Activated T-cell treated with anti-CD3 and anti-CD28 coated beads, Interleukin-2, amount 50 U/mL, for 4 hours (primary cell): ENCODE measurements at regions not wholly inside any gene's neighbourhood (a gene's known extent, or its start where the extent isn't known, plus 50 kb on each side); places are given as distances from the start of the nearest gene placed in this dataset.

Source experiments
- ATAC-seq, 2 donors: fragments of 200-7000 bp; cut with Tn5 transposase; one replicate each; pipeline ENCODE4 v1.10.0; 2021
- DNase-seq: peaks from one replicate; pipeline ENCODE4 v3.0.0-alpha.2; 2020
- H3K27me3 Mint-ChIP-seq: one replicate; pipeline ENCODE4 v1.8.0; 2021; ENCODE audit warnings: low read depth, mixed read lengths
- H3K36me3 Mint-ChIP-seq: one replicate; pipeline ENCODE4 v1.8.0; 2022; ENCODE audit warnings: mixed read lengths; ENCODE audit not compliant: insufficient read depth
- H3K4me1 Mint-ChIP-seq: one replicate; pipeline ENCODE4 v1.8.0; 2021; ENCODE audit warnings: low read depth, mixed read lengths
- H3K4me3 Mint-ChIP-seq: one replicate; pipeline ENCODE4 v1.8.0; 2021; ENCODE audit warnings: mild to moderate bottlenecking, moderate library complexity, mixed read lengths
- H3K9me3 Mint-ChIP-seq: one replicate; pipeline ENCODE4 v1.8.0; 2021; ENCODE audit warnings: mixed read lengths

DNA sequence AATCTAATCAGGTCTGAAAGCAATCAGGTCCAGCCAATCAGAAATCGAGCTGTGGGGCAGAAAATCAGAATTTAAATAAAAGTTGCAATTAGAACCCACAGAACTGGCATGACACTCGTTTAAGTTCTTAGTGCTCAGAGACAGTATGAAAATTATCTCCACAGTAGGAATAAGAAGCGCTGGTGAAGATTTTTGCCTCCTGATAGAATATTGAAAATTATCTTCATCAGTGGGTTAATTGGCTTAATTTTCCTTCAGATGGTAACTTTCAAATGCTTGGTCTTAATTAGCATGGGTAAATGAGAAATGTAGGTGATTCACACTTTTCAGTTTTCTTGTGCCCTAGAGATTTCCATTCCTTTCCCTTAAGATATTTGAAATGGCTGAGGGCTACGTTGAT lies 109.1 kb upstream of the MDFIC2 start:
- Mint-ChIP-seq H3K27me3 (peaks cover 14% of the 10 kb centered on the region), H3K9me3 (peaks cover 4% of the 10 kb centered on the region), H3K4me1 (no peaks in the 10 kb centered on the region), H3K36me3 (no peaks in the 10 kb centered on the region), H3K4me3 (no peak overlapping the region)
- no peak for DNase-seq
- ATAC-seq: no peak

DNA sequence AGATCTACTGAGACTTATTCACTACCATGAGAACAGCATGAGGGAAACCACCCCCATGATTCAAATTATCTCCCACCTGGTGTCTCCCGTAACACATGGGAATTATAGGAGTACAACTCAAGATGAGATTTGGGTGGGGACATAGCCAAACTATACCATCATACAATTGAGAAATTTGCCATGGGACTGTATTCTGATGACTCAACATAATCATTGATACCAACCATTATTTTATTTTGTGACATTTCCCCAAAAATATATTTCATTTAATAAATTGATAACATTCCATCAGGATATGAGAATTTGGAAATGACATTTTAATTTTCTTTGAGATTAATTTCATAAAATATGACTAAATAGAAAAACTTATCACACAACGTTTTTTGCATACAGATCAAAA lies 96.6 kb upstream of the MDFIC2 start:
- no peak for ATAC-seq
- no peak for DNase-seq
- Mint-ChIP-seq H3K27me3 (no peaks in the 10 kb centered on the region), H3K4me3 (no peak overlapping the region), H3K9me3 (peaks cover 3% of the 10 kb centered on the region), H3K4me1 (no peaks in the 10 kb centered on the region), H3K36me3 (no peaks in the 10 kb centered on the region)

DNA sequence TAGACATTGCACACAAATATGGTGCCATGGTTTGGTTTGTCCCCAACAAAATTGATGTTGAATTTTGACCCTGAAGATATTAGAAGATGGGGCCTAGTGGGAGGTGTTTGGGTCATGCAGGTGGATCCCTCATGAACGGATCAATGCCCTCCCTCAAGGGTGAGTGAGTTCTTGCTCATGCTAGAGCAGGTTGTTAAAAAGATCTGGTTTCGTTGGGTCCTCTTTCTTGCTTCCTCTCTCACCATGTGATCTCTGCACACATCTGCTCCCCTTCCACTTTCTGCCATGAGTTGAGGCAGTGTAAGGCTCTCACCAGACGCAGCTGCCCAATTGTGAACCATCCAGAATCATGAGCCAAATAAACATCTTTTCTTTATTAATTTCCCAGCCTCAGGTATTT lies 87.8 kb upstream of the MDFIC2 start:
- H3K4me1 Mint-ChIP-seq: no peaks in the 10 kb centered on the region
- H3K4me3 Mint-ChIP-seq: no peak overlapping the region
- DNase-seq: no peak
- H3K9me3 Mint-ChIP-seq: no peaks in the 10 kb centered on the region
- no peaks in the 10 kb centered on the region for H3K36me3 Mint-ChIP-seq
- H3K27me3 Mint-ChIP-seq: no peaks in the 10 kb centered on the region
- ATAC-seq: no peak

DNA sequence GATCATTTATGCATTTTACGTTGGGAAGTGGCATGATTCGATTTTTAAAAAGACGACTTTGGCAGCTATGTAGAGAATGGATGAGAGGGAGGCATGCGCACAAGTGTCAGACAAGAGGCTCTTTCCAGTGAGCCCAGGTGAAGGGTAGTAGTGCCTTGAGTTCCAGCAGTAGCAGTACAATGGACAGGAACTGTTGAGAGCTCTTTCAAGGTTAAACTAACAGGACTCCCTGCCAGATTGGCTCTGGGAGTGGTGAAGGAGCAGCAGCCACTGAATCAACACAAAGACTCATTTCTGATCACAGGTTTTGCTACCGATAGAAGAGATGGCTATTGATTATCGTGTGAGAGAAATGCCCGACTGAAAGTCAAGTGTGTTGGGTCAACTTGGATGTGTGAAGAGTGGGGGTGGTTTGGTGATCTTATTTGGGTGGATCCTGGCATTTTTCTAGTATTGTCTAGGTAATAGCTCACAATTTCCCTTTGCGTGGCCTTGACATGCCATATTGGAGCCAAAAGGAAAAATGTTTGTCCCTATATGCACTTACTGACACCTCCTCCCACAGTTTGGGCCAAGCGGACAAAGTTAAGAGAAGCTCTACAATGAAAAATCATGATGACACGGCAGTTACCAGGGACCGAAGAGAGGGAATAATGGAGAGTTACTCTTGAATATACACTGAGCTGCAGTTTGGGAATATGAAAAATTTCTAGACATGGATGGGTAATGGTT lies 81.6 kb upstream of the MDFIC2 start:
- Mint-ChIP-seq H3K4me3 (no peak overlapping the region), H3K4me1 (no peaks in the 10 kb centered on the region), H3K9me3 (peaks cover 3% of the 10 kb centered on the region), H3K36me3 (no peaks in the 10 kb centered on the region), H3K27me3 (no peaks in the 10 kb centered on the region)
- ATAC-seq (no peak), DNase-seq (no peak)

DNA sequence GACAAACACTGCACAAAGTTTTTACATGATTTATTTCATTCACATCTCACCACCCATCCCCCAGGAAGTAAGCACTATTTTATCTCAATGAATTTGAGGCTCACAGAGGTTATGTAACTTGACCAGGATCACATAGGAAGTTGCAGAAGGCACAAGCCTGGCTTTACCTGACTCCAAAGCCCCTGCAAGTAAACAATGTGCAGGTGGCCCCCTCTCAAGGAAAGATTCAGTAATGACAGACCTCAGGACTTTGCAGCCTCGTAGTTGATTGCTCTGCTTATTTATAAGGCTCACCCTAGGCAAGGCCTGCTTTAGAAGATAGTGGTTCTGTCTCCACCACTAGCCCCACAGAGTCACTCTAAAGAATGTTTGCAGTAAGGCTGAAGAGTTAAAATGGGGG lies 79.8 kb upstream of the MDFIC2 start:
- H3K36me3 Mint-ChIP-seq: no peaks in the 10 kb centered on the region
- no peaks in the 10 kb centered on the region for H3K4me1 Mint-ChIP-seq
- no peak overlapping the region for H3K4me3 Mint-ChIP-seq
- peaks cover 3% of the 10 kb centered on the region for H3K9me3 Mint-ChIP-seq
- ATAC-seq (no peak), DNase-seq (no peak)
- no peaks in the 10 kb centered on the region for H3K27me3 Mint-ChIP-seq

DNA sequence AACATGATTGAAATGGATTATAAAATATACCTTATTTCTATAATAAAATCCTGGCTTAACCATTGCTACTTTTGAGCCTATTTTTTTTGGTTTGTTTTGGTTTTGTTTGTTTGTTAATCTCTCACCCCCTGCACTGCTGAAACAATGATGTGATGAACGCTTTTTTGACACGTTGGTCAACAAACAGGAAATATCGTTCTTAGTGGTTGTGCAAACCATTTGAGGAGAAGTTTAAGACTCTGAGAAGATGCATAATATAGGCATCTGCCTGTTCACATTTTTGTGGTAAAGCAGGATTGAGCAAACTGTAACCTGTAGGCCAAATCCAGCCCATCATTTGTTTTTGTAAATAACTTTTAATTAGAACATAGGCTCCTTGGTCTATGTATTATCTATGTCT lies 75.5 kb upstream of the MDFIC2 start:
- Mint-ChIP-seq H3K4me1 (no peaks in the 10 kb centered on the region), H3K36me3 (no peaks in the 10 kb centered on the region), H3K4me3 (no peak overlapping the region), H3K9me3 (peaks cover 3% of the 10 kb centered on the region), H3K27me3 (peaks cover 2% of the 10 kb centered on the region)
- DNase-seq (no peak), ATAC-seq (no peak)

DNA sequence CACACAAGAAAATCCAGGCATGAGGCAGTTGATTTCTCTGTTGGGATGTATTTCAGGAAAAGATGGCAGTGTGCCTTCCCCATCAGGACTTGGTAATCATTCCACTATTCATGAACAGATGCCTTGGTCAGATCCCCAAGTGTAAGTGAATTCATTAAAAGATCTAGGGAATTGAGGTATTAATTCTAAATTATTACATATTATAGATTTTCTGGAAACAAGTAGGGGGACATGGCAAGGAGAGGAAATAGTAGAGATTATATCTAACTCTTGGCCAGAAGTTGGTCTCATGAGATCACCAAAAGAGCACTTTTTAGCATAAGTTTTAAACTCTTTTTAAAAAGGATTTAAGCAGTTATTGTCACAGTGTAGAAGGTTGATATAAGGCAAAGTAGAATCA lies 74.4 kb upstream of the MDFIC2 start:
- H3K4me3 Mint-ChIP-seq: no peak overlapping the region
- peaks cover 2% of the 10 kb centered on the region for H3K27me3 Mint-ChIP-seq
- no peak for DNase-seq
- no peaks in the 10 kb centered on the region for H3K36me3 Mint-ChIP-seq
- no peaks in the 10 kb centered on the region for H3K4me1 Mint-ChIP-seq
- H3K9me3 Mint-ChIP-seq: peaks cover 3% of the 10 kb centered on the region
- no peak for ATAC-seq

DNA sequence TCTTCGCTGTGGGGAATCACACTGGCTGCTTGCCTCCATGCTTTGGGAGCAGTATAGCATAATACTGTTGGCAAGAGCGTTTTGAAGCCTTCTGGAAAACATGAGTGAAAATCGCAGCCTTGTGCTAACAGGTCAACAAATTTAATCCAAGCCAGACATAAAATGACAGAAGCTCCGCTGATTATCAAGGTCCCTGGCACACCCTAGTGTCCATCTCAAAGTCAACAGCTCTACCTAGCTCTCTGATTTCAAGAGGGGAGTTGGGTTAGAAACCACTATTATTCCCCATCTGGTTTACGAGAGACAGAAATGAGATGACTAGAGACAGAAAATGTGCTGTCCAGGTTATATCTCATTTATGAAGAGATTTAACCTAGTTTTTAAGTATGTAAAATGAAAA lies 73.6 kb upstream of the MDFIC2 start:
- peaks cover 2% of the 10 kb centered on the region for H3K27me3 Mint-ChIP-seq
- H3K4me1 Mint-ChIP-seq: no peaks in the 10 kb centered on the region
- ATAC-seq (no peak), DNase-seq (no peak)
- H3K4me3 Mint-ChIP-seq: no peak overlapping the region
- H3K36me3 Mint-ChIP-seq: no peaks in the 10 kb centered on the region
- peaks cover 3% of the 10 kb centered on the region for H3K9me3 Mint-ChIP-seq

DNA sequence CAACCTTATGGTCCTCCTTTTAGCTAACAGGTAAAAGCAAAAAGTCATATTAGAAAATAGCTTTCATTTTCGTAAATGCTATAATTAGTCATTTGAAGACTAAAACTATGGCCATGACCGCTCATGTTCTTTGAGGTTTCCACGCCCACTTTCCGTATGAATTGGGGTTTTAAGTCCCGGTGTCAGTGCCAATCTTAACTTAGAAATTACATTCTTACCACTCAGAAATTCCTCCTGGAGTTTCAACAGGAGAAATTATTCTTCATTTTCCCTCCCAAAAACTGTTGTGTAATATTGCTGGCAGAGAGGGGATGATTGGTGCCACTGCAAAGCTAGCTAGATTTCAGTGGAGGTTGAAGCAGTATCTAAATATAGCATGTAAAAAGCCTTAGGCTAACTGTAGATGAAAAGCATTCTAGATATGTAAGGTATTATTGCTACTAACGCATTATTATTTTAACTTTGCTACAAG lies 71.0 kb upstream of the MDFIC2 start:
- Mint-ChIP-seq H3K36me3 (no peaks in the 10 kb centered on the region), H3K9me3 (no peaks in the 10 kb centered on the region), H3K4me1 (no peaks in the 10 kb centered on the region), H3K4me3 (no peak overlapping the region), H3K27me3 (peaks cover 2% of the 10 kb centered on the region)
- ATAC-seq: no peak
- no peak for DNase-seq

DNA sequence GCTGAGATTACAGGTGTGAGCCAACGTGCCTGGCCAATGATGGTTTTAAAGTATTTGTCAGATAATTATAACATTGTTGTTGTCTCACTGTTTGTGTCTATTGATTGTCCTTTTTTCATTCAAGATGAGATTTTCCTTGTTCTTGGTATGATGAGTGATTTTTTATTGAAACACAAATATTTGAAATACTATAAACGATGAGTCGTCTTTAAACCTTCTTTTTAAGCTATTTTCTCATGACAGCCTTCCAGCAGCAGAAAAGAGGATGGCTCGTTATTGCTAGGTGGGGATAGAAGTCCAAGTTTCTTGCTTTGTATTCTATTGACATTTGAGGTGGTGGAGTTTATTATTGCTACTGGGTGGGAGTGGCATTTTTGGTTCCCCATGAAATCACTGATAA lies 61.7 kb upstream of the MDFIC2 start:
- Mint-ChIP-seq H3K9me3 (peaks cover 17% of the 10 kb centered on the region), H3K27me3 (no peaks in the 10 kb centered on the region), H3K4me3 (no peak overlapping the region), H3K4me1 (no peaks in the 10 kb centered on the region), H3K36me3 (no peaks in the 10 kb centered on the region)
- ATAC-seq: no peak
- DNase-seq: no peak
